ENCODE measurements at regions not wholly inside any gene's neighbourhood (a gene's known extent, or its start where the extent isn't known, plus 50 kb on each side); places are given as distances from the start of the nearest gene placed in this dataset.

GRCh38 chr3:98961161-98962155 lies 60.0 kb upstream of the DCBLD2 start:
- TF ChIP-seq ZNF607 (CRISPR knock-in tag; IDR thresholded peaks at IDR 0.05; ENCODE audit: borderline replicate concordance) (no peak), RAD21 (CRISPR knock-in tag; IDR thresholded peaks at IDR 0.05) (no peak), ERF (CRISPR knock-in tag; IDR thresholded peaks at IDR 0.05) (no peak)

Measured in HepG2 (cell line).